Keratinocyte (primary cell): ENCODE measurements at regions not wholly inside any gene's neighbourhood (a gene's known extent, or its start where the extent isn't known, plus 50 kb on each side); places are given as distances from the start of the nearest gene placed in this dataset.

Experiments used
- DNase-seq: peaks from one replicate; pipeline ENCODE4 v3.0.0-alpha.2; 2011; ENCODE audit warnings: low read depth, missing footprints, low spot score
- FAIRE-seq: peaks from 2 replicates; lab custom pipeline; 2011; peaks lifted over from hg19 to GRCh38; lab: Jason Lieb, UNC
- H2AFZ ChIP-seq: 2 replicates; pipeline ENCODE4 v1.6.0; 2012; ENCODE audit warnings: low read length, control low read depth, inconsistent platforms; ENCODE audit not compliant: control insufficient read depth
- H3K27ac ChIP-seq: 2 replicates; pipeline ENCODE4 v1.5.1; 2011; ENCODE audit warnings: low read length; ENCODE audit not compliant: control insufficient read depth, insufficient read depth
- H3K27me3 ChIP-seq: 3 replicates; pipeline ENCODE4 v1.6.0; 2011; ENCODE audit warnings: low read length; ENCODE audit not compliant: control insufficient read depth, insufficient read depth; ENCODE audit errors: extremely low read depth
- H3K36me3 ChIP-seq, 2 experiments: 2 replicates in 1 of 2; 3 replicates in 1 of 2; pipeline ENCODE4 v1.5.1; 2011; ENCODE audit warnings: low read length in 2 of 2, mild to moderate bottlenecking in 1 of 2; ENCODE audit not compliant: control insufficient read depth in 2 of 2, insufficient read depth in 2 of 2; ENCODE audit errors: extremely low read depth in 1 of 2
- H3K4me1 ChIP-seq: 3 replicates; pipeline ENCODE4 v1.5.1; 2011; ENCODE audit warnings: low read length; ENCODE audit not compliant: control insufficient read depth, insufficient read depth; ENCODE audit errors: extremely low read depth
- H3K4me2 ChIP-seq: 3 replicates; pipeline ENCODE4 v1.6.0; 2011; ENCODE audit warnings: low read depth, low read length; ENCODE audit not compliant: control insufficient read depth, insufficient read depth; ENCODE audit errors: extremely low read depth
- H3K4me3 ChIP-seq, 3 experiments: fragments of 200-600 bp in 1 of 3; sonication (generic) in 1 of 3; 2 replicates in 2 of 3; 3 replicates in 1 of 3; pipeline ENCODE4 v1.5.1; 2011 to 2016; ENCODE audit warnings: low read length in 3 of 3, mild to moderate bottlenecking in 3 of 3, control low read depth in 2 of 3, inconsistent platforms in 1 of 3, low read depth in 1 of 3, mixed read lengths in 1 of 3, mixed run types in 1 of 3, moderate library complexity in 1 of 3; ENCODE audit not compliant: control insufficient read depth in 2 of 3, insufficient read depth in 2 of 3; ENCODE audit errors: extremely low read depth in 1 of 3
- H3K79me2 ChIP-seq: 2 replicates; pipeline ENCODE4 v1.6.0; 2012; ENCODE audit warnings: low read length; ENCODE audit not compliant: control insufficient read depth, insufficient read depth
- H3K9ac ChIP-seq: 3 replicates; pipeline ENCODE4 v1.6.0; 2011; ENCODE audit warnings: low read length; ENCODE audit not compliant: control insufficient read depth, insufficient read depth; ENCODE audit errors: extremely low read depth
- H3K9me1 ChIP-seq: 3 replicates; pipeline ENCODE4 v1.6.0; 2011; ENCODE audit warnings: low read length; ENCODE audit not compliant: control insufficient read depth, insufficient read depth; ENCODE audit errors: extremely low read depth
- H3K9me3 ChIP-seq: 2 replicates; pipeline ENCODE4 v1.5.1; 2012; ENCODE audit warnings: low read depth, low read length; ENCODE audit not compliant: control insufficient read depth
- H4K20me1 ChIP-seq: 3 replicates; pipeline ENCODE4 v1.6.0; 2011; ENCODE audit warnings: low read length; ENCODE audit not compliant: control insufficient read depth, insufficient read depth; ENCODE audit errors: extremely low read depth
- EZH2 ChIP-seq: IDR thresholded peaks from one replicate; pipeline ENCODE4 v1.6.1; 2012; ENCODE audit warnings: inconsistent platforms, mild to moderate bottlenecking, low read length, moderate library complexity
- dilution Hi-C: fragments of 300-500 bp; cut with MboI; formaldehyde crosslinking; loops from one replicate; pipeline ENCODE4 v1.7.0; 2020; ENCODE audit warnings: low sequenced_read_pairs; ENCODE audit not compliant: extremely low pct_ligation_motif_present
- TF ChIP-seq, protein P1 (sequence below), 3 experiments: IDR thresholded peaks in 1 of 3; conservative IDR thresholded peaks in 1 of 3; optimal IDR thresholded peaks in 1 of 3; 2 replicates in 2 of 3; 3 replicates in 1 of 3; pipeline versions ENCODE3 to v1.5.1; 2011; ENCODE audit warnings: low read length in 3 of 3, mild to moderate bottlenecking in 3 of 3, moderate library complexity in 2 of 3, control low read depth in 1 of 3, inconsistent platforms in 1 of 3; ENCODE audit not compliant: insufficient read depth in 2 of 3; ENCODE audit errors: extremely low read depth in 1 of 3

DNA sequence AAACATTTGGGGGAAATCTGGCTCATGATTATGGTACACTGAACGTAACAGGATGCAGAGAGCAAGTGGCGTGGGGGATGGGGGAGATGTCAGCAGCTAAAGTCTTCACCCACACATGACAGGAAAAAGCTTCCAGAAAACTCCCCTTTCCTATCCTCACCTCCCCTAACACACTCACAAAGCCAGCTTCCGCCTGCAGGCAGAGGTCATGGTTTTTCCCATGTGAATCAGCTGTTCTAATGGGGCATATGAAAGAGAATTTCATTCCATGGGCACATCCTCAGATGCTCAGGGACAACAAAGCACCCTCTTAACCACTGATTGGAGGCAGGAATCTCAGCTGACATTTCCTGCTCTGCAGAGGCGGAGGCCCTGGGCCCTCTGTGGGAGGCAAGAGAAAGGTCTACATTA lies 129.1 kb downstream of the TSN start:
- no peak overlapping the region for H3K27ac ChIP-seq
- no peak overlapping the region for H3K4me2 ChIP-seq

DNA sequence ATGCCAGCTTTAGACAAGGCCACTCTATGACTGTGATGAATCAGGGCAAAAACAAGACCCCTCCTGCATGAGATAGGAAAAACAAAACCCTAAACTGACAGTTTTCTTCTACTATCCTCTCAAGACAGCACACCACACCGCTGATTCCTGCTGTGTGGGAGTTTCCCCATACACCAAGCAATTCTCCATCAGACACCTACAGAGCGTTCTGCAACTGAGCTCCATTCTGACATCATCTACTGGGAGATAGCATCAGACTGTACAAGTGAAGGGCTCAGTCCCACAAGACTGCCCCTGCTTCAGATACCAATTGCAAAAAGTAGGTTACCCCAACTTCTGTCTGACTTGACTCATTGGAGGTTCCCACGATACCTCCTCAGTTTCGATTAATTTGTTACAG lies 130.6 kb downstream of the TSN start:
- H3K4me1 ChIP-seq: no peaks in the 10 kb centered on the region
- no peaks in the 10 kb centered on the region for H3K9me3 ChIP-seq
- H3K79me2 ChIP-seq: no peaks in the 10 kb centered on the region
- no peaks in the 10 kb centered on the region for H4K20me1 ChIP-seq
- no peak for TF ChIP-seq EZH2
- H2AFZ ChIP-seq: no peak overlapping the region
- no peak overlapping the region for H3K4me2 ChIP-seq
- H3K9ac ChIP-seq: no peak overlapping the region
- H3K36me3 ChIP-seq: no peaks in the 10 kb centered on the region
- dilution Hi-C loops: no loop called here
- H3K4me3 ChIP-seq: no peak overlapping the region
- DNase-seq (no peak), FAIRE-seq (no peak)
- no peaks in the 10 kb centered on the region for H3K9me1 ChIP-seq
- H3K27ac ChIP-seq: no peak overlapping the region
- peaks cover 3% of the 10 kb centered on the region for H3K27me3 ChIP-seq

More for the DNA sequence above, 129.1 kb downstream of the TSN start:
- FAIRE-seq (no peak), DNase-seq (no peak)
- Histone ChIP-seq H3K9me3 (no peaks in the 10 kb centered on the region), H3K4me1 (no peaks in the 10 kb centered on the region), H3K36me3 (no peaks in the 10 kb centered on the region), H3K9me1 (no peaks in the 10 kb centered on the region), H3K9ac (no peak overlapping the region), H4K20me1 (no peaks in the 10 kb centered on the region), H3K4me3 (no peak overlapping the region), H3K27me3 (peaks cover 3% of the 10 kb centered on the region), H2AFZ (no peak overlapping the region), H3K79me2 (no peaks in the 10 kb centered on the region)
- dilution Hi-C loops: no loop called here
- TF ChIP-seq, protein P1, sequence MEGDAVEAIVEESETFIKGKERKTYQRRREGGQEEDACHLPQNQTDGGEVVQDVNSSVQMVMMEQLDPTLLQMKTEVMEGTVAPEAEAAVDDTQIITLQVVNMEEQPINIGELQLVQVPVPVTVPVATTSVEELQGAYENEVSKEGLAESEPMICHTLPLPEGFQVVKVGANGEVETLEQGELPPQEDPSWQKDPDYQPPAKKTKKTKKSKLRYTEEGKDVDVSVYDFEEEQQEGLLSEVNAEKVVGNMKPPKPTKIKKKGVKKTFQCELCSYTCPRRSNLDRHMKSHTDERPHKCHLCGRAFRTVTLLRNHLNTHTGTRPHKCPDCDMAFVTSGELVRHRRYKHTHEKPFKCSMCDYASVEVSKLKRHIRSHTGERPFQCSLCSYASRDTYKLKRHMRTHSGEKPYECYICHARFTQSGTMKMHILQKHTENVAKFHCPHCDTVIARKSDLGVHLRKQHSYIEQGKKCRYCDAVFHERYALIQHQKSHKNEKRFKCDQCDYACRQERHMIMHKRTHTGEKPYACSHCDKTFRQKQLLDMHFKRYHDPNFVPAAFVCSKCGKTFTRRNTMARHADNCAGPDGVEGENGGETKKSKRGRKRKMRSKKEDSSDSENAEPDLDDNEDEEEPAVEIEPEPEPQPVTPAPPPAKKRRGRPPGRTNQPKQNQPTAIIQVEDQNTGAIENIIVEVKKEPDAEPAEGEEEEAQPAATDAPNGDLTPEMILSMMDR (optimal IDR thresholded peaks at IDR 0.05 in 1 of 3, IDR thresholded peaks at IDR 0.05 in 1 of 3, conservative IDR thresholded peaks at IDR 0.05 in 1 of 3; ENCODE audit: extremely low read depth in 1 of 3, insufficient read depth in 2 of 3, low read length in 3 of 3): no peak
- no peak for TF ChIP-seq EZH2

DNA sequence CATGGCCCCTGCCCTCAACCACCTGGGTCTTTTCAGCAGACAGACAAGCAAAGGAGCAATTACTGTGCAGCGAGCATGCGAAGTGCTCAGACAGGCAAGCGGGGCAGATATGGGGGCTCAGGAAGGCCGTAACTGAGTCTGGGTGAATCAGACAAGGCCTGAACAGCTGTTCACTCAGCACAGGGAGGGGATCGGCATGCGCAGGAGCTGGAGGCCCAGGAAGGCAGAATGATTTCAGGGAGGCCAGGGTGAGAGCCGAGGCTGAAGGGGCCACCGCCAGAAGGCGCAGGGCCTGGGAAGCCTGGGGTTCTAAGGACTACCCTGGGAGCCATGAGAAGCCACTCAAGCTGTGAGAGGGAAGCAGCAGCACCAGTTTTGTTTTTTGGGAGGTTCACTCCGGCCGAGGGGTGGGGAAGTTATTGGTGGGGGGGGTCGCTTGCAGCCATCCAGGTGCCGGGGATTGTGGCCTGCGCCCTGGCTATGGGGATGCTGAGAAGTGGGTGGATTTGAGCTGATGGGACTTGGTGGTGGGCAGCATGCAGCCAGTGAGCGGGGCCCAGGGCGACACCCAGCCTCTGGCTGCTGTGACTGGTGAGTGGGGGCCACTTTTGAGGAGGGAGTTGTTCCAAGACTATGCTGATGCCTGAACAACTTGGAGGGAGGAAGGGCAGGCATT lies 132.2 kb downstream of the TSN start:
- H3K36me3 ChIP-seq: no peaks in the 10 kb centered on the region
- no peak for FAIRE-seq
- no peaks in the 10 kb centered on the region for H4K20me1 ChIP-seq

More for the DNA sequence above, 132.2 kb downstream of the TSN start:
- H3K27me3 ChIP-seq: peaks cover 3% of the 10 kb centered on the region
- no peaks in the 10 kb centered on the region for H3K9me3 ChIP-seq
- H3K79me2 ChIP-seq: no peaks in the 10 kb centered on the region
- no peak overlapping the region for H3K4me2 ChIP-seq
- H3K9ac ChIP-seq: no peak overlapping the region
- no peak overlapping the region for H3K4me3 ChIP-seq
- no peak for TF ChIP-seq EZH2
- TF ChIP-seq, protein P1 (optimal IDR thresholded peaks at IDR 0.05 in 1 of 3, IDR thresholded peaks at IDR 0.05 in 1 of 3, conservative IDR thresholded peaks at IDR 0.05 in 1 of 3; ENCODE audit: extremely low read depth in 1 of 3, insufficient read depth in 2 of 3, low read length in 3 of 3): no peak
- H3K4me1 ChIP-seq: no peaks in the 10 kb centered on the region
- no peak overlapping the region for H2AFZ ChIP-seq
- dilution Hi-C loops: no loop called here
- H3K9me1 ChIP-seq: no peaks in the 10 kb centered on the region
- H3K27ac ChIP-seq: no peak overlapping the region
- no peak for DNase-seq
